SK-N-SH (cell line): ENCODE measurements at regions not wholly inside any gene's neighbourhood (a gene's known extent, or its start where the extent isn't known, plus 50 kb on each side); places are given as distances from the start of the nearest gene placed in this dataset.

Experiments
- CTCF ChIA-PET: fragments of 300-600, 350-600 bp; formaldehyde crosslinking; extraction: SDS; loops from one replicate; lab custom pipeline; 2021; lab: Yijun Ruan, JAX
- POLR2A ChIA-PET: fragments of 350-600 bp; sonication (Branson Sonifier 250); formaldehyde crosslinking; extraction: SDS; loops from one replicate; lab custom pipeline; 2020; ENCODE audit warnings: antibody characterized with exemption, inconsistent platforms; lab: Yijun Ruan, JAX
- DNase-seq: peaks from one replicate; pipeline ENCODE4 v3.0.0; 2012
- H2AFZ ChIP-seq: fragments of 200-600 bp; sonication (generic); 2 replicates; pipeline ENCODE4 v1.8.1; 2016; ENCODE audit warnings: antibody characterized with exemption, mild to moderate bottlenecking, low read depth
- H3F3A ChIP-seq: fragments of 200-600 bp; sonication (generic); replicated peaks from 2 replicates; pipeline ENCODE3; 2016; ENCODE audit warnings: antibody characterized with exemption, mild to moderate bottlenecking; ENCODE audit not compliant: insufficient read depth
- H3K27ac ChIP-seq, 2 experiments: fragments of 200-500 bp in 1 of 2; fragments of 200-600 bp in 1 of 2; sonication (Bioruptor generic) in 1 of 2; sonication (generic), shearing (Covaris generic) in 1 of 2; 2 replicates each; pipeline versions ENCODE4 v1.5.1 to v1.6.1; 2014 to 2016; ENCODE audit warnings: low read depth in 2 of 2, inconsistent platforms in 1 of 2, low read length in 1 of 2, mild to moderate bottlenecking in 1 of 2, mixed read lengths in 1 of 2
- H3K27me3 ChIP-seq: fragments of 200-600 bp; sonication (generic), shearing (Covaris generic); 2 replicates; pipeline ENCODE4 v1.6.1; 2016; ENCODE audit warnings: mixed run types; ENCODE audit not compliant: insufficient read depth
- H3K36me3 ChIP-seq, 2 experiments: fragments of 200-500 bp in 1 of 2; fragments of 200-600 bp in 1 of 2; sonication (Bioruptor generic) in 1 of 2; sonication (generic) in 1 of 2; replicated peaks in 1 of 2; 2 replicates each; pipeline versions ENCODE3 to v1.5.1; 2014 to 2016; ENCODE audit warnings: low read length in 1 of 2, mild to moderate bottlenecking in 1 of 2; ENCODE audit not compliant: insufficient read depth in 2 of 2, control insufficient read depth in 1 of 2
- H3K4me1 ChIP-seq, 2 experiments: fragments of 200-500 bp in 1 of 2; fragments of 200-600 bp in 1 of 2; sonication (Bioruptor generic) in 1 of 2; sonication (generic), shearing (Covaris generic) in 1 of 2; 2 replicates each; pipeline versions ENCODE4 v1.5.1 to v1.6.1; 2014 to 2016; ENCODE audit warnings: low read depth in 1 of 2, low read length in 1 of 2, mixed run types in 1 of 2; ENCODE audit not compliant: insufficient read depth in 2 of 2, control insufficient read depth in 1 of 2
- H3K4me2 ChIP-seq: fragments of 200-600 bp; sonication (generic), shearing (Covaris generic); 2 replicates; pipeline ENCODE4 v1.6.1; 2017; ENCODE audit warnings: mixed run types
- H3K4me3 ChIP-seq, 2 experiments: fragments of 200-500 bp in 1 of 2; fragments of 200-600 bp in 1 of 2; sonication (Bioruptor generic) in 1 of 2; sonication (generic), shearing (Covaris generic) in 1 of 2; 2 replicates each; pipeline versions ENCODE4 v1.5.1 to v1.8.1; 2014 to 2016; ENCODE audit warnings: low read depth in 2 of 2, inconsistent platforms in 1 of 2, low read length in 1 of 2, mild to moderate bottlenecking in 1 of 2, mixed read lengths in 1 of 2, moderate library complexity in 1 of 2
- H3K79me2 ChIP-seq: fragments of 200-600 bp; sonication (generic); 2 replicates; pipeline ENCODE4 v1.8.1; 2017; ENCODE audit warnings: mild to moderate bottlenecking; ENCODE audit not compliant: insufficient read depth
- H3K9ac ChIP-seq: fragments of 200-600 bp; sonication (generic); 2 replicates; pipeline ENCODE4 v1.6.1; 2017; ENCODE audit warnings: mixed run types
- H3K9me2 ChIP-seq: fragments of 200-600 bp; sonication (generic); 2 replicates; pipeline ENCODE4 v1.6.1; 2017; ENCODE audit warnings: mixed run types
- H3K9me3 ChIP-seq: fragments of 200-600 bp; sonication (generic); 2 replicates; pipeline ENCODE4 v1.6.1; 2017; ENCODE audit warnings: mixed run types, mild to moderate bottlenecking, moderate library complexity
- H4K20me1 ChIP-seq: fragments of 200-600 bp; sonication (generic); 2 replicates; pipeline ENCODE4 v1.6.1; 2017; ENCODE audit warnings: mild to moderate bottlenecking, mixed run types; ENCODE audit not compliant: insufficient read depth
- CHD2 ChIP-seq: fragments of 150-350 bp; IDR thresholded peaks from 2 replicates; pipeline ENCODE4 v1.6.1; 2018; ENCODE audit warnings: low read length; ENCODE audit not compliant: partially characterized antibody
- ELF1 ChIP-seq: IDR thresholded peaks from 2 replicates; pipeline ENCODE4 v1.4.0; 2012
- EP300 ChIP-seq, 2 experiments: IDR thresholded peaks; 2 replicates each; pipeline versions ENCODE4 v1.4.0 to v1.6.1; 2012; ENCODE audit warnings: borderline replicate concordance in 1 of 2, low read depth in 1 of 2, low read length in 1 of 2
- EZH2phosphoT487 ChIP-seq: fragments of 200-600 bp; sonication (generic); IDR thresholded peaks from 2 replicates; pipeline ENCODE4 v1.6.1; 2017; ENCODE audit warnings: low read depth, mixed run types, mild to moderate bottlenecking, antibody characterized with exemption, moderate library complexity, borderline replicate concordance
- FOXJ3 ChIP-seq: sonication (generic); formaldehyde crosslinking; IDR thresholded peaks from 2 replicates; pipeline ENCODE4 v1.5.1; 2020; ENCODE audit warnings: mild to moderate bottlenecking, missing genetic modification reagents
- FOXM1 ChIP-seq: IDR thresholded peaks from 2 replicates; pipeline ENCODE4 v1.4.0; 2012; ENCODE audit warnings: low read depth, mild to moderate bottlenecking
- GABPA ChIP-seq: IDR thresholded peaks from 2 replicates; pipeline ENCODE4 v1.4.0; 2012; ENCODE audit warnings: low read depth, mild to moderate bottlenecking
- GATA2 ChIP-seq: sonication (generic); formaldehyde crosslinking; IDR thresholded peaks from 2 replicates; pipeline ENCODE4 v1.5.0; 2020; ENCODE audit warnings: mild to moderate bottlenecking, missing genetic modification reagents
- JUND ChIP-seq: IDR thresholded peaks from 2 replicates; pipeline ENCODE4 v1.4.0; 2012
- MEF2A ChIP-seq: IDR thresholded peaks from 2 replicates; pipeline ENCODE4 v1.4.0; 2012; ENCODE audit warnings: low read depth, borderline replicate concordance
- MXI1 ChIP-seq: IDR thresholded peaks from 2 replicates; pipeline ENCODE4 v1.6.1; 2012; ENCODE audit warnings: mild to moderate bottlenecking, low read depth, low read length, improper control_type of control experiment
- NFIC ChIP-seq: IDR thresholded peaks from 2 replicates; pipeline ENCODE4 v1.4.0; 2012; ENCODE audit warnings: borderline replicate concordance
- NRF1 ChIP-seq: IDR thresholded peaks from 2 replicates; pipeline ENCODE4 v1.6.1; 2012; ENCODE audit warnings: low read depth, mild to moderate bottlenecking, low read length
- RAD21 ChIP-seq: IDR thresholded peaks from 2 replicates; pipeline ENCODE4 v1.6.1; 2012; ENCODE audit warnings: mild to moderate bottlenecking, low read length
- RFX5 ChIP-seq: IDR thresholded peaks from 2 replicates; pipeline ENCODE4 v1.6.1; 2012; ENCODE audit warnings: mild to moderate bottlenecking, improper control_type of control experiment, low read length
- RXRA ChIP-seq: IDR thresholded peaks from 2 replicates; pipeline ENCODE4 v1.4.0; 2012; ENCODE audit warnings: low read depth, mild to moderate bottlenecking, borderline replicate concordance
- SIN3A ChIP-seq: IDR thresholded peaks from 2 replicates; pipeline ENCODE4 v1.6.1; 2012; ENCODE audit warnings: low read depth, mild to moderate bottlenecking, low read length, moderate library complexity, borderline replicate concordance
- SMC3 ChIP-seq: IDR thresholded peaks from 2 replicates; pipeline ENCODE4 v1.6.1; 2012; ENCODE audit warnings: low read depth, low read length, improper control_type of control experiment
- TAF1 ChIP-seq: IDR thresholded peaks from 2 replicates; pipeline ENCODE4 v1.6.1; 2012; ENCODE audit warnings: low read depth, mild to moderate bottlenecking, low read length, moderate library complexity, borderline replicate concordance
- TEAD4 ChIP-seq: IDR thresholded peaks from 2 replicates; pipeline ENCODE4 v1.4.0; 2012; ENCODE audit warnings: mild to moderate bottlenecking, borderline replicate concordance; ENCODE audit not compliant: insufficient read depth
- YY1 ChIP-seq: IDR thresholded peaks from 2 replicates; pipeline ENCODE4 v1.4.0; 2012; ENCODE audit warnings: low read depth, mild to moderate bottlenecking
- WGBS: methylation state at CpG from one replicate; pipeline ENCODE4 v1.1.6; 2017; ENCODE audit warnings: low lambda C conversion rate; 5-methylcytosine and 5-hydroxymethylcytosine counted together
- TF ChIP-seq, protein P1 (sequence below): IDR thresholded peaks from 2 replicates; pipeline ENCODE4 v1.4.0; 2012; ENCODE audit warnings: low read depth, borderline replicate concordance
- TF ChIP-seq, protein P2 (sequence below): IDR thresholded peaks from 2 replicates; pipeline ENCODE4 v1.4.0; 2012; ENCODE audit warnings: low read depth, borderline replicate concordance
- TF ChIP-seq, protein P3 (sequence below): IDR thresholded peaks from 2 replicates; pipeline ENCODE4; 2012

DNA sequence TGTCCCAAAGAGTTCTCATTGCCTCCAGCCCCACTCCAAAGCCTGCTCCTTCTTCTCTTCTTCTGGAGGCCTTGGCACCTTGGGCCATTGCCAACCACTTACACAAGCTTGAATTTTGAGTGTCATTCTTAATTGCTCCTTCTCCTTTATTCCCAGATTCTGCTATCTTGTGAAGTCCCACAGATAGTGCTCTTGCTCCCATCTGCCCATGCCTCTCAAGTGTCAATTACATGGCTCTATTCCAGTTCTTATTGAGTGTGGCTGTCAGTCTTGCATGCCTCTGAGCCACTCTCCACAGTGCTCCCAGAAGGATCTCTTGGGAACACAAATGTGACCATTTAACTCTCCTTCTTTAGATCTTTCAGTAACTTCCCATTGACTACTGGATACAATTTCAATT lies 117.3 kb upstream of the SFRP2 start:
- H3K9me3 ChIP-seq, result no peaks in the 10 kb centered on the region
- no peaks in the 10 kb centered on the region for H3K79me2 ChIP-seq
- H4K20me1 ChIP-seq, result no peaks in the 10 kb centered on the region
- H3K9me2 ChIP-seq, result no peaks in the 10 kb centered on the region
- ChIA-PET POLR2A (no interaction called here), CTCF (interaction anchor here (1.7 kb wide), 1 partner anchor 11 kb away, joined by 3 read pairs; no protein-coding TSS in a partner anchor)
- H3K27ac ChIP-seq, result no peak overlapping the region
- TF ChIP-seq TEAD4, result no peak
- TF ChIP-seq MEF2A, result no peak
- no peak for TF ChIP-seq EZH2phosphoT487
- no peak for TF ChIP-seq GABPA
- no peak for TF ChIP-seq SMC3
- TF ChIP-seq FOXJ3, result no peak
- TF ChIP-seq, protein P1, sequence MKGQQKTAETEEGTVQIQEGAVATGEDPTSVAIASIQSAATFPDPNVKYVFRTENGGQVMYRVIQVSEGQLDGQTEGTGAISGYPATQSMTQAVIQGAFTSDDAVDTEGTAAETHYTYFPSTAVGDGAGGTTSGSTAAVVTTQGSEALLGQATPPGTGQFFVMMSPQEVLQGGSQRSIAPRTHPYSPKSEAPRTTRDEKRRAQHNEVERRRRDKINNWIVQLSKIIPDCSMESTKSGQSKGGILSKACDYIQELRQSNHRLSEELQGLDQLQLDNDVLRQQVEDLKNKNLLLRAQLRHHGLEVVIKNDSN, result no peak
- no peak for TF ChIP-seq YY1
- TF ChIP-seq TAF1, result no peak
- no peak for TF ChIP-seq ELF1
- no peak for TF ChIP-seq SIN3A
- no peak for TF ChIP-seq NFIC
- no peak for TF ChIP-seq FOXM1
- TF ChIP-seq CHD2, result no peak
- TF ChIP-seq, protein P2, sequence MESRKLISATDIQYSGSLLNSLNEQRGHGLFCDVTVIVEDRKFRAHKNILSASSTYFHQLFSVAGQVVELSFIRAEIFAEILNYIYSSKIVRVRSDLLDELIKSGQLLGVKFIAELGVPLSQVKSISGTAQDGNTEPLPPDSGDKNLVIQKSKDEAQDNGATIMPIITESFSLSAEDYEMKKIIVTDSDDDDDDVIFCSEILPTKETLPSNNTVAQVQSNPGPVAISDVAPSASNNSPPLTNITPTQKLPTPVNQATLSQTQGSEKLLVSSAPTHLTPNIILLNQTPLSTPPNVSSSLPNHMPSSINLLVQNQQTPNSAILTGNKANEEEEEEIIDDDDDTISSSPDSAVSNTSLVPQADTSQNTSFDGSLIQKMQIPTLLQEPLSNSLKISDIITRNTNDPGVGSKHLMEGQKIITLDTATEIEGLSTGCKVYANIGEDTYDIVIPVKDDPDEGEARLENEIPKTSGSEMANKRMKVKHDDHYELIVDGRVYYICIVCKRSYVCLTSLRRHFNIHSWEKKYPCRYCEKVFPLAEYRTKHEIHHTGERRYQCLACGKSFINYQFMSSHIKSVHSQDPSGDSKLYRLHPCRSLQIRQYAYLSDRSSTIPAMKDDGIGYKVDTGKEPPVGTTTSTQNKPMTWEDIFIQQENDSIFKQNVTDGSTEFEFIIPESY, result no peak
- no peak overlapping the region for H3K4me2 ChIP-seq
- H3K4me1 ChIP-seq, result no peaks in the 10 kb centered on the region
- no peak overlapping the region for H2AFZ ChIP-seq
- H3K9ac ChIP-seq, result no peak overlapping the region
- no peaks in the 10 kb centered on the region for H3F3A ChIP-seq
- H3K4me3 ChIP-seq, result no peak overlapping the region
- no peaks in the 10 kb centered on the region for H3K27me3 ChIP-seq
- no peaks in the 10 kb centered on the region for H3K36me3 ChIP-seq
- DNase-seq, result no peak

DNA sequence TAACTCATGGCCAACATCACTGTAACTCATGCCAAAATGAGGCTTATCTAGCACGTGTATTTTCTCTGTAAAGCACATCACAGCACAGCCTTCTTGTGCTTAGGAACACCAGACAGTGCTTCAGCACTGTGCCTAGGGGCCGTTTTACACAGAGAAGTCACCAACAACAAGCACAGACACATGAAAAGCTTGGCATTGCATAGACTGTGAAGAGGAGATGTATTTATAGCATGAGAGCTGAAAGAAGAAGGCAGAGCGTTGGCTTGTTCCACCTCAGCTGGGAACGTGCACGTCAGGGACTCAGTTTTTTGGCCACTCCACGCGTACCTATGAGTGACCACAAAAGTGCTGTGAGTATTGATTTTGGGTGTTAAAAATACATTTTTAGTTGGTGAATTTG lies 116.3 kb upstream of the SFRP2 start:
- H3F3A ChIP-seq, result no peaks in the 10 kb centered on the region

More for the DNA sequence above, 116.3 kb upstream of the SFRP2 start:
- 10% methylated on average over 7 of the region's 7 CpGs for WGBS
- no peaks in the 10 kb centered on the region for H3K4me1 ChIP-seq
- no peak for TF ChIP-seq NFIC
- no peak for TF ChIP-seq FOXM1
- no peak for TF ChIP-seq MEF2A
- TF ChIP-seq, protein P3, sequence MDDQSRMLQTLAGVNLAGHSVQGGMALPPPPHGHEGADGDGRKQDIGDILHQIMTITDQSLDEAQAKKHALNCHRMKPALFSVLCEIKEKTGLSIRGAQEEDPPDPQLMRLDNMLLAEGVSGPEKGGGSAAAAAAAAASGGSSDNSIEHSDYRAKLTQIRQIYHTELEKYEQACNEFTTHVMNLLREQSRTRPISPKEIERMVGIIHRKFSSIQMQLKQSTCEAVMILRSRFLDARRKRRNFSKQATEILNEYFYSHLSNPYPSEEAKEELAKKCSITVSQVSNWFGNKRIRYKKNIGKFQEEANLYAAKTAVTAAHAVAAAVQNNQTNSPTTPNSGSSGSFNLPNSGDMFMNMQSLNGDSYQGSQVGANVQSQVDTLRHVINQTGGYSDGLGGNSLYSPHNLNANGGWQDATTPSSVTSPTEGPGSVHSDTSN, result no peak
- no peak for TF ChIP-seq CHD2
- TF ChIP-seq, protein P1, result no peak
- no peak for TF ChIP-seq RXRA
- TF ChIP-seq NRF1, result no peak
- TF ChIP-seq JUND, result no peak
- TF ChIP-seq, protein P2, result no peak
- TF ChIP-seq MXI1, result no peak
- TF ChIP-seq EP300 (IDR thresholded peaks at IDR 0.05; ENCODE audit: borderline replicate concordance in 1 of 2, low read depth in 1 of 2, low read length in 1 of 2), result no peak
- TF ChIP-seq RAD21, result no peak
- no peak for TF ChIP-seq EZH2phosphoT487
- no peak for TF ChIP-seq GATA2
- no peak for TF ChIP-seq RFX5
- TF ChIP-seq, all 33 proteins: peak for 0
- no peaks in the 10 kb centered on the region for H3K36me3 ChIP-seq
- no peak overlapping the region for H3K4me2 ChIP-seq
- no peak overlapping the region for H3K9ac ChIP-seq
- ChIA-PET POLR2A (no interaction called here), CTCF (no interaction called here)
- no peak overlapping the region for H3K4me3 ChIP-seq
- no peaks in the 10 kb centered on the region for H3K79me2 ChIP-seq
- no peak for DNase-seq
- H3K27ac ChIP-seq, result no peak overlapping the region
- no peaks in the 10 kb centered on the region for H3K9me2 ChIP-seq
- no peaks in the 10 kb centered on the region for H3K9me3 ChIP-seq
- H2AFZ ChIP-seq, result no peak overlapping the region
- H3K27me3 ChIP-seq, result no peaks in the 10 kb centered on the region
- H4K20me1 ChIP-seq, result no peaks in the 10 kb centered on the region
